ENCODE measurements at regions not wholly inside any gene's neighbourhood (a gene's known extent, or its start where the extent isn't known, plus 50 kb on each side); places are given as distances from the start of the nearest gene placed in this dataset.

DNA sequence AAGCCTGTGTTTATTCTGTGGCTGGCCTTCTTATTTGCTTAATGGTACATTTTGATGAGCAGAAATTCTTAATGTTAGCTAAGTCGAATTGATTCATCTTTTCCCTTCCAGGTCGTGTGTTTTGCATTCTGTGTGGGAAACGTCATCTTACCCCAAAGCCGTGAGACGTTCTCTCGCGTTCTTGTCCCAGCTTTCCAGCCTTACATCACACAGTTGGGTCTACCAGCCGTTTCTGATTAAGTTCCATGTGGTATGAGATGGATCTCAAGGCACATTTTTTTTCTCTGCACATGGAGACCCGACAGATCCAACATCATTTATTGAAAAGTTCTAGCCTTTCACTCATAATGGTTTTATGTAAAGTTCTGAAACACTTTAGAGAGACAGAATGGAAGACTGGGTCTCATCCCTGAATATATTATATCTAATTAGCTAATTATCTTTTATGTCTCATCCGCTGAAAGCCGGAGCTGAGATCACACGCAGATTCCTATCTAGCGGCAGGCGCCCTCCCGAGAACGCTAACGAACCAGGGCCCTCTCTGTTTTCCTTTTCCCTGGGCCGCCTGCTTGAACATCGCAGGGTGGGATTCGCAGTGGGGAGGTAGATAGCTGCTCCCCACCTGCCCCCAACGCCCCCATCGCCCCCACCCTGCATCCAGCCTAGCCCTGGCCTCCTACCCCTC lies 1162.2 kb downstream of the BRD1 start:
- DNase-seq, result no peak

- DNase-seq, result no peak
Observed at GRCh38 chr22:48664586-48664985, 1163.1 kb downstream of the BRD1 start.

GRCh38 chr22:48663297-48663696 lies 1164.4 kb downstream of the BRD1 start:
- DNase-seq, result no peak

GRCh38 chr22:48662476-48663135 lies 1165.1 kb downstream of the BRD1 start:
- no peak for DNase-seq

GRCh38 chr22:48661984-48662383 lies 1165.7 kb downstream of the BRD1 start:
- DNase-seq, result no peak

- no peak for DNase-seq
Observed at GRCh38 chr22:48660790-48661740, 1166.6 kb downstream of the BRD1 start.

DNA sequence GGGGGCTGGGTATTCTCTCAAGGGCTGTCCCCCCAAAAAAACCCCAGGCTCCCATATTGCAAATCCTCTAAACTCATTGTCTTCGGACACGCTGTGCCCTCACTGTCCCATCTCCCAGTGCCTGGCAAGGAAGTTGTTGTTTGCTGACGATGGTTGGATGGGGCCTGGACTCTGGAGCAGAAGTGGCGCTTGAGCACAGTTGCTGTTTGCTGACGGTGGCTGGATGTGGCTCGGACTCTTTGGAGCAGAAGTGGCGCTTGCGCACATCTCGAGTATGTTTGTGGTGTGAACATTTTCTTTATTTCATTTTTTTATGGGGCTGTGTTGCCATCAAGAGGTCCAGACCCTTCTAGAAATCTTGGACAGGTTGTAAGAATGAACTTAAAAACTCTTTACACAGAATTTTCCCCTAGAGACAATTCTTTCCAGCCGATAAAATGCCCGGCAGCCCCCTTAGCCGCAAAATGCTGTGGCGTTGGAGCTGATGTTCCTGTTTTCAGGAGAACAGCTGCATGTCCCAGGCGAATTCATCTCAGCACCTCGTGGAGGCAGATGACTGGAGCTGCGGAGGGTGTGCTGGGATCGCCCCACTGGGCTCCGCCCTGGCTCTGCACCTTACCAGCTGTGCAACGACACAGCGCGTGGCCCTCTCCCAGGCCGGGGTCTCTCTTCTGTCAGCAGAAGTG lies 1167.4 kb downstream of the BRD1 start:
- DNase-seq, result no peak

- DNase-seq, result no peak
Observed at GRCh38 chr22:48659404-48659996, 1168.2 kb downstream of the BRD1 start.

DNA sequence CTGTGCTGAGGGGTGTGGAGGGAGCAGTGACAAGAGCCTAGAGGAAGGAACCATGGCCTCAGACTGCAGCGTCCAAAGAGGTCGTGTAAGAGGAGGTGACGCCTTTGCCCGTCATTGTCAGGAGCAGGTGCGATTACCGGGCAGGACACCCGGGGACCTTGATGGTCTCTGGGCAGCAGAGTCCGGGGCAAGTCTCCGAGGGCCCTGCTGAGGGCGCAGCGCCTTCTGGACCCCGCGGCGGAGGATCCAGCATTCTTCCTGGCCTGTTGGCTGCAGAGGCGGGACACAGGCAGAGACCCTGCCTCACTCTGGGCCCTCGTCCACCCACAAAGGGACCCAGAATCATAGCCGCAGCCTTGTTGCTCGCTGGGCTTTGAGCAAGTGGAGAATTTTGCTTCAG lies 1168.8 kb downstream of the BRD1 start:
- no peak for DNase-seq

DNA sequence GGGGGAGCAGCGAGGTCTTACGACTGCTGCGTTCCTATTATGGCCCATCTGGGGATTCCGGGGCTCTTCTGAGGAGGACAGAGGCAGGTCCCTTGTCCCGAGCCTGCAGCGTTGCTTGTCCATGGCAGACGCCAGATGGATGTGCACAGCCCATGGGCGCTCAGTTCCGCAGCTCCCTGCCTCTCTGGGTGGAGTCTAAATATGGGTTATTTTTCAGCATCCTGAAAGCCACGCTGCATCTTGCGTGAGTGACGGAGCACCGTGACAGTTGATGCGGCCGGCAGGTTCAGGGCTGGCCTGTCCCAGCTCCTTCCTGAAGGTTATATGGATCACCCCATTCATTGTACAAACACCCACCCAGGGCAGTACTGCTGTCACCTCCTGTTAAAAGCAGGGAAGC lies 1169.4 kb downstream of the BRD1 start:
- DNase-seq, result no peak

DNA sequence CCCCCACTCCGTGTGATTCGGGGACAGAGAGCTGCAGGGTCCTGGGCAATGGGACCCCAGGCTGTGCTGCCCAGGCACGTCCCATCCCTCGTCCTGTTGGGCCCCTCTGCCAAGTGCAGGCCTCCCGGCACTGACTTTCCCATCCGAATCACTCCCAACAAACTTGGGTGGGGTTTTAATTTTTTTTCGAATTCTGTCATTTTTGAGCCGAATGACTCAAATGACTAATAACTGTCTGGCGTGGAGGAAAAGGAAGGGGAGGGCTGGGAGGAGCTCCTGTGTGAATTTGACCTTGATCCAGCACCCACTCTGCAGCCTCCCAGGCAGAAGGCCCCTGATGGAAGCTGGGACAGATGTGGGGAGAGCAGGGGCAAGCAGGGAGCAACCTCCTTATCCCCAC lies 1173.2 kb downstream of the BRD1 start:
- DNase-seq, result no peak

DNA sequence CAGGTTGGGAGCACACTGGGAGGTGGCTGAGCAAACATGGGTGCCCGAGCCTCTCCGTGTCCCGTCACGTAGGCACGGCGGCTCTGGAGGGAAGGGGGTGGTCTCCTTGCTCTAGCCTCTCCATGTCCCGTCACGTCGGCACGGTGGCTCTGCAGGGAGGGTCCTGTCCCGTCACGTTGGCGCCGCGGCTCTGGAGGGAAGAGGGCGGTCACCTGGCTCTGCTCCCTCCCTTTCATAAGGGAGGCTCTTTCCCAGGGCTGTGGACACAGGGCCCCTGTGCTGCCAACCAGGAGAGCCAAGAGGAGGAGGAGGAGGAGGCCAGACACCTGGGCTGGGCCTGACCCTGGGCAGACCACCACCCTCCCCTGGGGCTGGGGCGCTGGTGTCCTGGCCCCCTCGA lies 1173.7 kb downstream of the BRD1 start:
- DNase-seq, result no peak

DNA sequence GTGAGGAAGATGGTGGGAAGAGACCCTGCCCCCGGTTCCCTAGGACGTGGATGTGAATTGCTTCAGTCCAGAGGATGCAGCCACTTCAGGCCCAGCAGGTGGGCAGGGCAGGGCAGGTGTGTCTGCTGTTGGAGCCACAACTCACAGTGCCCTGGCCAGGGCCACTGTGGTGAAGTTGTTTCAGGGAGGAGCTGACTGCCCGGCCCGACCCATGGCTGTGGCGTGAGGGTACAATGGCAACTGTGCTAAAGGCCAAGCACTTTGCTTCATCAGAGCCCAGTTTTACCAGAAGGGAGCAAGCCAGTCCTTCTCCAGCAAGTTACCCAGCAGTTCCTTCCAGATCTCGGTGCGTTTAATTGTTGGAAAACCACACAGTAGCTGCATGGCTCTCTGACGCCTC lies 1174.4 kb downstream of the BRD1 start:
- no peak for DNase-seq

DNA sequence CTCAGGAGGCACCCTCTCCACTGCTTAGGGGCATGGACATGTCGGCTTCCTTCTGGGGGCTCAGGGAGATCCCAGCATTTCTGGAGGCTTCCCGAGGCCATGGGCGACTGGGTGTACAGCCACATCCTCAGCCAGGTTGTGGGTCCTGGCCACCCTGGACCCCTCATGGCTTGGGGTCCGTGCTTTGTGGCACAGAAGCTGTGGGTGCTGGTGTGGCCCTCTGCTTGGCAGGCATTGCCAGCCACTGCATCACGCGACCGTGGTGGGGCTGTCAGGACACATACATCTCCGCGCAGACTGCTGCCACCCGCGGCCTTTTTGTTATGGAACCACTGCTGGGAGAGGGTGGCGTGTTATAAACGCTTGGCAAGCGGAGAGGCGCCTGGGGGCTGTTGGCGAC lies 1174.9 kb downstream of the BRD1 start:
- DNase-seq, result no peak

- DNase-seq, result no peak
Observed at GRCh38 chr22:48651981-48652538, 1175.6 kb downstream of the BRD1 start.

DNA sequence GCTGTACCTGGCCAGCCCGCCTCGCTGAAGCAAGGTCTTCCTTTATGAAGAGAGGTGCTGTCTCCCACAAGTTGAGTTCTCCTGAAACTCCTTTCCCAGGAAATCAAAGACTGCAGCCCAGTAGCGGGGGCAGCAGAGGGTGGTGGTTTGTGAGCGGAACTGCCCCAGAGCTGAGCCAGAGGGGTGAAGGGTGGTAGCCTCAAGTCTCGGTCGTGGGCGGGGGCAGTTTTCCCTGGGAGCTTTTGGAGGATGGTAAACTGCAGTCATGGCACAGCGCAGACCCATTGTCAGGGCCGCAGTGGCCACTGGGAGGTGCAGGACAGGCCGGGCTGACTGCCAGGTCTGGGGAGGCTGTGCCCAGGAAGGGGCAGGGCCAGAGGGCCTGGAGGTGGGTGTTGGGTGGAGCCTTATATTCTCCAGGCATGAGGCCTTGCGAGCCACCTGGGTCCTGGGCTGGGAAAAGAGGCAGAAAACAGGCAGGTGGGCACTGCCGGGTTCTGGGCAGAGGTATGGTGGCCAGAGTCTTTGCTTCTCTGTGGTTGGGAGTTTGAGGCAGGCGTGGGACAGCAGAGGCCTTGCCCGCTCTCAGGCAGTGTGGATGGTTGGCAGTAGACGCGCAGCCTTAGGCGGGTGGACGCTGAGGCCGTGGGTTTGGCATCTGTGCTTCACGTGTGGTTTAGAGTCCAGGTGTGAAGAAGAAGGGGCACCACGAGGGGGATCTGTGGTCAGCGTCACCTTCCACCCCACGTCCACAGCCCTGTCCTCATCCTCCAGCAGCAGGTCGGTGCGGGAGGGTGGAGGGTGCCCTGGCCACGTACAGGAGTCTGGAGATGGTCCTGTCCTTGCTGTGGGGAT lies 1176.4 kb downstream of the BRD1 start:
- no peak for DNase-seq

DNA sequence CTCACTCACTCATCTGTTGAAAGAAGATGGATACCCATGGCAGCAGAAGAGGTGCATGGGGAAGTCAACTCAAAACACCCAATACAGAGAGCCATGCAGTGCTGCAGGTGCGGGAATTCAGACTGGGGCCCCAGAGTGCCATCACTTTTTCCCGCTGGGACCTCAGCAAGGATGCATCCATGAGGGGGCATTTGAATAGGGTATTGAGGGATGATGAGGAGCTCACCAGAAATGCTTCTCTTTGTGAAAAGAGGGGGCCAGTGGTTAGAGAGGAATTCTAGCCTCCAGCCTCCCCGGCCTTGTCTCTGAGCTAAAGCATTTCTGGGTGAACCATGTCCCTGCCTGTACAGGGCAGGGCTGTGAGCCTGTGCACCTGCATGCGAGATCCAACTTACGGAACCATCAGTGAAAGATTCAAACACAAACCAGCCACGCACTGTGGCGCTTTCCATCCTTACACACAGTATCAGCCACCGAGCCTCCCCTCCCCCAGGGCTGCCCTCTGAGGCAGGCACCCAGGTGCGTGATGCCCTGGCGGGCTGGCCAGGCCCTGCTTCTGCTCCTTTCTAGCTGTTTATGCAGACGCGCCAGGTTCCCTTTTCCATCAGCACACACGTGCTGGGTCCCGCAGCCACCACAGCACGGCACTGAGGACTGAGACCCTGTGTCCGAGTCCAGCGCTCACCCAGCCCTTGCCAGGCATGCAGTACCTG lies 1177.2 kb downstream of the BRD1 start:
- no peak for DNase-seq

GRCh38 chr22:48649466-48649865 lies 1178.2 kb downstream of the BRD1 start:
- DNase-seq, result no peak

GRCh38 chr22:48649031-48649430 lies 1178.6 kb downstream of the BRD1 start:
- DNase-seq, result no peak

- DNase-seq, result no peak
Observed at GRCh38 chr22:48647606-48648515, 1179.8 kb downstream of the BRD1 start.

Data from CD4-positive, alpha-beta T cell treated with Interleukin-21 for 1 hour (primary cell).